Liver (tissue), 8 donors: ENCODE measurements at regions not wholly inside any gene's neighbourhood (a gene's known extent, or its start where the extent isn't known, plus 50 kb on each side); places are given as distances from the start of the nearest gene placed in this dataset.

Source experiments
- DNase-seq: peaks from one replicate; pipeline ENCODE4 v3.0.0-alpha.2; 2017; ENCODE audit warnings: low spot score
- H3K27ac ChIP-seq, 2 donors: one replicate each; pipeline ENCODE4 v1.7.0; 2013; ENCODE audit warnings: inconsistent platforms in 2 of 2, low read length in 2 of 2, control low read depth in 1 of 2, low read depth in 1 of 2, mild to moderate bottlenecking in 1 of 2
- H3K27me3 ChIP-seq, 4 donors: one replicate each; pipeline versions ENCODE4 v1.6.1 to v1.7.0; 2013; ENCODE audit warnings: low read length in 3 of 4, inconsistent platforms in 1 of 4, mild to moderate bottlenecking in 1 of 4, moderate library complexity in 1 of 4; ENCODE audit not compliant: control insufficient read depth in 4 of 4, insufficient read depth in 4 of 4
- H3K36me3 ChIP-seq, 4 donors: one replicate each; pipeline versions ENCODE4 v1.6.1 to v1.7.0; 2013; ENCODE audit warnings: low read length in 3 of 4, mild to moderate bottlenecking in 3 of 4, low read depth in 1 of 4, moderate library complexity in 1 of 4; ENCODE audit not compliant: control insufficient read depth in 4 of 4, insufficient read depth in 3 of 4
- H3K4me1 ChIP-seq, 4 donors: one replicate each; pipeline versions ENCODE4 v1.6.1 to v1.7.0; 2013; ENCODE audit warnings: low read length in 3 of 4, mild to moderate bottlenecking in 3 of 4, moderate library complexity in 1 of 4; ENCODE audit not compliant: control insufficient read depth in 4 of 4, insufficient read depth in 4 of 4
- H3K4me3 ChIP-seq, 3 donors: one replicate each; pipeline versions ENCODE4 v1.6.1 to v1.7.0; 2013; ENCODE audit warnings: low read length in 3 of 3, control low read depth in 1 of 3, low read depth in 1 of 3, mild to moderate bottlenecking in 1 of 3
- H3K9ac ChIP-seq, 2 donors: one replicate each; pipeline ENCODE4 v1.7.0; 2013; ENCODE audit warnings: low read length in 2 of 2, mild to moderate bottlenecking in 2 of 2, moderate library complexity in 2 of 2, control low read depth in 1 of 2, low read depth in 1 of 2
- H3K9me3 ChIP-seq, 4 donors: one replicate each; pipeline versions ENCODE4 v1.6.1 to v1.7.0; 2013; ENCODE audit warnings: low read length in 3 of 4; ENCODE audit not compliant: control insufficient read depth in 4 of 4
- ATF3 ChIP-seq: IDR thresholded peaks from 2 replicates; pipeline ENCODE4 v1.6.1; 2016; ENCODE audit warnings: antibody characterized with exemption
- CTCF ChIP-seq: fragments of 150-350 bp; IDR thresholded peaks from 2 replicates; pipeline ENCODE4 v1.5.1; 2017; ENCODE audit warnings: improper control_type of control experiment, low read depth, low read length; ENCODE audit not compliant: missing input control
- EGR1 ChIP-seq, 2 donors: IDR thresholded peaks; 2 replicates each; pipeline ENCODE4 v1.6.1; 2016 to 2018; ENCODE audit warnings: antibody characterized with exemption in 2 of 2, low read depth in 2 of 2
- FOXA2 ChIP-seq: IDR thresholded peaks from 2 replicates; pipeline ENCODE4 v1.6.1; 2016; ENCODE audit warnings: antibody characterized with exemption
- GABPA ChIP-seq, 2 donors: IDR thresholded peaks in 1 of 2; conservative IDR thresholded peaks in 1 of 2; 2 replicates each; pipeline ENCODE4 v1.6.1; 2016; ENCODE audit warnings: antibody characterized with exemption in 2 of 2, mild to moderate bottlenecking in 1 of 2, moderate library complexity in 1 of 2
- HNF4A ChIP-seq, 2 donors: conservative IDR thresholded peaks; 2 replicates each; pipeline ENCODE4 v1.6.1; 2016; ENCODE audit warnings: antibody characterized with exemption in 2 of 2, mild to moderate bottlenecking in 2 of 2
- HNF4G ChIP-seq: IDR thresholded peaks from 2 replicates; pipeline ENCODE4 v1.6.1; 2016; ENCODE audit warnings: antibody characterized with exemption
- JUND ChIP-seq, 2 donors: IDR thresholded peaks; 2 replicates each; pipeline ENCODE4 v1.6.1; 2016; ENCODE audit warnings: antibody characterized with exemption in 2 of 2
- MAX ChIP-seq: IDR thresholded peaks from 2 replicates; pipeline ENCODE4 v1.6.1; 2016; ENCODE audit warnings: antibody characterized with exemption
- NR2F2 ChIP-seq: IDR thresholded peaks from 2 replicates; pipeline ENCODE4 v1.6.1; 2016; ENCODE audit warnings: antibody characterized with exemption
- RAD21 ChIP-seq, 2 donors: IDR thresholded peaks; 2 replicates each; pipeline ENCODE4 v1.6.1; 2016; ENCODE audit warnings: antibody characterized with exemption in 2 of 2, mild to moderate bottlenecking in 2 of 2
- REST ChIP-seq: IDR thresholded peaks from 2 replicates; pipeline ENCODE4 v1.6.1; 2016; ENCODE audit warnings: antibody characterized with exemption, mild to moderate bottlenecking
- RXRA ChIP-seq, 2 donors: IDR thresholded peaks; 2 replicates each; pipeline ENCODE4 v1.6.1; 2017 to 2018; ENCODE audit warnings: antibody characterized with exemption in 2 of 2, mild to moderate bottlenecking in 1 of 2
- SP1 ChIP-seq: IDR thresholded peaks from 2 replicates; pipeline ENCODE4 v1.6.1; 2018; ENCODE audit warnings: antibody characterized with exemption, mild to moderate bottlenecking
- TAF1 ChIP-seq: conservative IDR thresholded peaks from 2 replicates; pipeline ENCODE4 v1.6.1; 2016; ENCODE audit warnings: antibody characterized with exemption, mild to moderate bottlenecking
- YY1 ChIP-seq: IDR thresholded peaks from 2 replicates; pipeline ENCODE4 v1.6.1; 2016; ENCODE audit warnings: antibody characterized with exemption, mild to moderate bottlenecking
- ZBTB33 ChIP-seq: IDR thresholded peaks from 2 replicates; pipeline ENCODE4 v1.6.1; 2016; ENCODE audit warnings: antibody characterized with exemption
- WGBS: extraction: QIAGEN DNeasy Blood & Tissue Kit; methylation state at CpG from one replicate; pipeline ENCODE4 v1.1.7; 2013; 5-methylcytosine and 5-hydroxymethylcytosine counted together
- donor health status: healthy.
- donor health status: healthy.
- donor health status: healthy.
- donor health status: healthy.
- donor health status: healthy.

- WGBS = 95% methylated on average over 4 of the region's 4 CpGs
- H3K27ac ChIP-seq = no peak overlapping the region
Measured at GRCh38 chr4:15343000-15343399, 84.8 kb upstream of the C1QTNF7 start.

GRCh38 chr4:15343581-15343980 lies 84.3 kb upstream of the C1QTNF7 start:
- no peaks in the 10 kb centered on the region for H3K9me3 ChIP-seq
- DNase-seq = no peak
- no peaks in the 10 kb centered on the region for H3K27me3 ChIP-seq
- H3K4me1 ChIP-seq = no peaks in the 10 kb centered on the region
- TF ChIP-seq JUND (IDR thresholded peaks at IDR 0.05) (no peak), FOXA2 (no peak), ATF3 (no peak), HNF4A (conservative IDR thresholded peaks at IDR 0.05) (no peak), SP1 (no peak), GABPA (IDR thresholded peaks at IDR 0.05 in 1 of 2, conservative IDR thresholded peaks at IDR 0.05 in 1 of 2) (no peak), ZBTB33 (no peak), YY1 (no peak), RAD21 (IDR thresholded peaks at IDR 0.05) (no peak), TAF1 (no peak)
- H3K9ac ChIP-seq = no peak overlapping the region
- H3K4me3 ChIP-seq = no peak overlapping the region
- H3K27ac ChIP-seq = no peak overlapping the region
- no peaks in the 10 kb centered on the region for H3K36me3 ChIP-seq
- 40% methylated on average over 2 of the region's 2 CpGs for WGBS

More at GRCh38 chr4:15343000-15343399, 84.8 kb upstream of the C1QTNF7 start:
- no peaks in the 10 kb centered on the region for H3K27me3 ChIP-seq
- H3K36me3 ChIP-seq = no peaks in the 10 kb centered on the region
- no peak for DNase-seq
- no peaks in the 10 kb centered on the region for H3K9me3 ChIP-seq
- TF ChIP-seq NR2F2 (no peak), HNF4A (conservative IDR thresholded peaks at IDR 0.05) (no peak), FOXA2 (no peak), ATF3 (no peak)
- no peaks in the 10 kb centered on the region for H3K4me1 ChIP-seq
- no peak overlapping the region for H3K9ac ChIP-seq
- H3K4me3 ChIP-seq = no peak overlapping the region

GRCh38 chr4:15344041-15344440 lies 83.8 kb upstream of the C1QTNF7 start:
- Histone ChIP-seq H3K27me3 (peaks cover 0 to 2% (median 0%) of the 10 kb centered on the region in 4 donors), H3K9me3 (no peaks in the 10 kb centered on the region), H3K27ac (no peak overlapping the region), H3K36me3 (no peaks in the 10 kb centered on the region), H3K9ac (no peak overlapping the region), H3K4me1 (no peaks in the 10 kb centered on the region), H3K4me3 (no peak overlapping the region)
- DNase-seq = no peak
- TF ChIP-seq EGR1 (IDR thresholded peaks at IDR 0.05; ENCODE audit: low read depth in 2 of 2) = no peak
- TF ChIP-seq CTCF = no peak
- TF ChIP-seq RAD21 (IDR thresholded peaks at IDR 0.05) = no peak
- TF ChIP-seq GABPA (IDR thresholded peaks at IDR 0.05 in 1 of 2, conservative IDR thresholded peaks at IDR 0.05 in 1 of 2) = no peak
- TF ChIP-seq FOXA2 = no peak
- TF ChIP-seq JUND (IDR thresholded peaks at IDR 0.05) = no peak
- TF ChIP-seq TAF1 = no peak
- no peak for TF ChIP-seq HNF4G
- no peak for TF ChIP-seq NR2F2
- no peak for TF ChIP-seq ATF3
- no peak for TF ChIP-seq REST
- no peak for TF ChIP-seq ZBTB33
- TF ChIP-seq RXRA (IDR thresholded peaks at IDR 0.05) = no peak
- TF ChIP-seq SP1 = no peak
- TF ChIP-seq MAX = no peak
- 58% methylated on average over 2 of the region's 2 CpGs for WGBS
